ENCODE measurements at regions not wholly inside any gene's neighbourhood (a gene's known extent, or its start where the extent isn't known, plus 50 kb on each side); places are given as distances from the start of the nearest gene placed in this dataset.

DNA sequence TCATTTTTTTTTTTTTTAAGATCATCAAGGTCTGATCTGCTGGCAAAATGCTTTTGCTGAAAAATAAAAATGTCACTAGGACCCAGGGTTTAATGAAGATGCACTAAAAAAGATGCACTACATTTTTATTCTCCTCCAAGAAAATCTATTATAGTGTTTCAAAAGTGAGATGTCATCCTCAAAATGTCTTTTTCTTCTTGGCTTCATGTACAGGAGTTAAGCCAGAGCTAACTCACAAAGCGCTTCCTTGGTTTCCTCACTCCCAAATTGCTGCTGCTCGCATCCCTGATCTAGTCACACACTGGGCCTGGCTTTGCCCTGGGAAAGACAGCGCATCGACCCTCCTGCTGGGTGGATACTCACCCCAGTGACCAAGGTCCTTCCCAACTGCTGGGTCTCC, 113.4 kb upstream of the CCDC68 start:
- H3K4me3 ChIP-seq (ENCODE audit: low read depth, low read length), result no peak overlapping the region
- TF ChIP-seq, protein P1, sequence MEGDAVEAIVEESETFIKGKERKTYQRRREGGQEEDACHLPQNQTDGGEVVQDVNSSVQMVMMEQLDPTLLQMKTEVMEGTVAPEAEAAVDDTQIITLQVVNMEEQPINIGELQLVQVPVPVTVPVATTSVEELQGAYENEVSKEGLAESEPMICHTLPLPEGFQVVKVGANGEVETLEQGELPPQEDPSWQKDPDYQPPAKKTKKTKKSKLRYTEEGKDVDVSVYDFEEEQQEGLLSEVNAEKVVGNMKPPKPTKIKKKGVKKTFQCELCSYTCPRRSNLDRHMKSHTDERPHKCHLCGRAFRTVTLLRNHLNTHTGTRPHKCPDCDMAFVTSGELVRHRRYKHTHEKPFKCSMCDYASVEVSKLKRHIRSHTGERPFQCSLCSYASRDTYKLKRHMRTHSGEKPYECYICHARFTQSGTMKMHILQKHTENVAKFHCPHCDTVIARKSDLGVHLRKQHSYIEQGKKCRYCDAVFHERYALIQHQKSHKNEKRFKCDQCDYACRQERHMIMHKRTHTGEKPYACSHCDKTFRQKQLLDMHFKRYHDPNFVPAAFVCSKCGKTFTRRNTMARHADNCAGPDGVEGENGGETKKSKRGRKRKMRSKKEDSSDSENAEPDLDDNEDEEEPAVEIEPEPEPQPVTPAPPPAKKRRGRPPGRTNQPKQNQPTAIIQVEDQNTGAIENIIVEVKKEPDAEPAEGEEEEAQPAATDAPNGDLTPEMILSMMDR (IDR thresholded peaks at IDR 0.05; ENCODE audit: borderline replicate concordance, insufficient read depth, low read depth, low read length), result no peak

DNA sequence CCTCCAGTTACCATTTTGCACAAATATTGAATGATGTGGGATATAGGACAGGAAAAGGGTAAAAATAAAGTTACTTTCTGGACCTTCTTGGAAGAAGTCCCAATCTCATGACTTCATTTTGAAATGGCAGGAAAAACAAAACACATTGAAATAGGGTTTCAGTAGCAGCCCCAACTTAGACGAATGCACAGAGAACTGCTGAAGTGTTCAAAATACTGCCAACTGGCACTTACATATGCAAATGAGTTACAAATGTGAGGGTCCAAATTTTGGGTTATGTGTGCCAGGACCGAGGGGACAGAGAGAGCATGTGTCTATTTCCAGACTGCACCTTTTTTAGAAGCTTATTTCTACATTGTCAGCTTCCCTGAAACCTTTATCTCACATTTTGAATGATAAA, 112.9 kb upstream of the CCDC68 start:
- no peak overlapping the region for H3K4me3 ChIP-seq (ENCODE audit: low read depth, low read length)
- TF ChIP-seq, protein P1 (IDR thresholded peaks at IDR 0.05; ENCODE audit: borderline replicate concordance, insufficient read depth, low read depth, low read length), result no peak

DNA sequence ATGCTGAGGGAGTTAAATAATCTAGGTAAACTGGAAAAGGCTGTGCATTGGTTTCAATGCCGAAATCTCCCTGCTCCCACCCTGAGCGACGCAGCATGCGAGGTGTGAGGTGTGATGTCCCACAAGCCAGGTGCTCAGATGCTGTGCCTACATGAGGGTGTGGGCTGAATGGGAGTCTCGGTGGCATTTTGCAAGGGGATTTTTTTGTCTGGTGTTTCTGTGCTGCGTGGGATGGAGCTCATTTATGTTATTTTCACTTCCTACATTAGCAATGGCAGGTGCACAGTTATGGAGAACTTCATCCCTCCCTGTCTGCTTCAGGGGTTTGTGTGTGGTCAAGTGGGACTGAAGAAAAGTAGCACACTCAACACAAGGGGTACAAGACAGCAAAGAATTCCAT, 110.2 kb upstream of the CCDC68 start:
- no peak overlapping the region for H3K4me3 ChIP-seq (ENCODE audit: low read depth, low read length)
- TF ChIP-seq, protein P1 (IDR thresholded peaks at IDR 0.05; ENCODE audit: borderline replicate concordance, insufficient read depth, low read depth, low read length), result no peak

DNA sequence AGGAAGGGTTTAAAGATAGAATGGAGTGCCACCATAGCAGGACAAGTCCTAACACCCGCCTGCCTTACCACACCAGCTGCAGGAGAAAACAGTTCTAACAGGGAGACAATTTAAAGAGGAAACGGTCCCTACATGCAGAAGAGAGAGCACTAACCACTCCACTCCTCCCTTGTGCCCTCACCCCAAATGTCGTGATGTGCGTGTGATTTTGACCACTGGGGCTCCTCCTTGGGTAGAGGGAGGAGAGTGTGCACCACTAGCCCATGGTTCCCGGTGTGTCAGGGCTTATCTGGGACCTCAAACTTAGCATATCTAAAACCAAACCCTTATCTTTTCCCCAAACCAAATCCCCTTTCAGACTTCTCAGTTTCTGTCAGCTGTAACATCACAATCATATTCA, 105.5 kb upstream of the CCDC68 start:
- TF ChIP-seq, protein P1 (IDR thresholded peaks at IDR 0.05; ENCODE audit: borderline replicate concordance, insufficient read depth, low read depth, low read length), result no peak
- no peak overlapping the region for H3K4me3 ChIP-seq (ENCODE audit: low read depth, low read length)

DNA sequence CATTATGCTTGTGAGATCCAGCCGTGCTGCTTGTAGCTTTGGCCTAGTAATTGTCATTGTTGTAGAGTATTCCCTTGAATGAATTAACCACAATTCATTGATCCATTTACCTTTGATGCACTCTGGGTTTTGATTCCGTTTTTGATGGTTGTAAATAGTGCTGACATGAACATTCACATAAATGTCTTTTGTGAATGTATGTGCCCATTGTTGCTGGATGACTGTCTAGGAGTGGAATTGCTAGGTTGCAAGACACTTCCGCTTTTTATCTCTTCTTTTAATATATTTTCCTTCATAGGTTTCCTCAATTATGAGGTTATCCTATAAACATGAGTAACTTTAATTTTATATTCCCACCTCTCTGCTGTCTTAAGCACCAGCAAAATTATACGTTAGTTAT, 104.8 kb upstream of the CCDC68 start:
- no peak overlapping the region for H3K4me3 ChIP-seq (ENCODE audit: low read depth, low read length)
- TF ChIP-seq, protein P1 (IDR thresholded peaks at IDR 0.05; ENCODE audit: borderline replicate concordance, insufficient read depth, low read depth, low read length), result no peak

DNA sequence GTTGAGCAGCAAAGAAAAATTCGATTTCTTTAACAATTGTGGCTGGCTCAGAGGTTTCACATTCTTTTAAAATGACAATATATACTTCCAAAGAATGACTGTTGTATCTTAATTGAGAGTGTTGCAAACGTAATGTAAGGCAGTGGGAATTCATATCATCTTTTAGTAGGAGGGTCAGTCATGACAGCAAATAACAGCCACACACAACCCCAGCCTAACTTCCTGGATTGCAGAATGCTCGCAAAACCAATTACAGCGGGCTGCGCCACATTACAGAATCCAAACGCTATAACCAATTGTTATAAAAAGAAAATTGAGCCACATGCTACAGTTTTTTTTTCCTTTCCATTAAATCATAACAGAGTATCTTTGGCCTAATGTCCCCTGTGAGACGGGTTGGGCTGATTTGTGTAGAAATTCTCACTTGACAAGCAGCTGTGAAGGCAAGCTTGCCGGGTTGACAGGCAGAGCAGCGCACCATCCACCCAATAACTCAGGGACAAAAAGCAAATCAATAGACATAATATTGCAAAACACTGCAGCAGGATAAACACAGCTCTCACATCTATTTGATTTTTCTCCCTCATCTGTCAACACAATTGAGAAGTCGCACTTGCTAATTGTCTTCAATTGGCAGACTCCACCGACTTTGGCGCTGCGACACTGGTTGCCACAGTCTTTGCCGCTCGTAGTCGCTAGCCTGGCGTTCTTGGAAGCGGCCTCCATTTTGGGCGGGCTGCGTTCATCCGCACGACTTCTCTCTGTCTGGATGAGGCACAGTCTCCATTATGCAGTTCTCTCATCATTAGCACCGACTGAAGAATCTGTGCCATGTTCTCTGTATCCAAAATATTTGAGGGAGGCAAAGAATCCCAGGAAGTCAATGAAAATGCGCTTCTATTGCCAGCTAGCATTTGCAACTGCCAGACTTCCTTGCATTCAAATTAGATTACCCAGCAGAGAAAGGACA, 95.0 kb upstream of the CCDC68 start:
- TF ChIP-seq, protein P1 (IDR thresholded peaks at IDR 0.05; ENCODE audit: borderline replicate concordance, insufficient read depth, low read depth, low read length), result no peak
- no peak overlapping the region for H3K4me3 ChIP-seq (ENCODE audit: low read depth, low read length)

DNA sequence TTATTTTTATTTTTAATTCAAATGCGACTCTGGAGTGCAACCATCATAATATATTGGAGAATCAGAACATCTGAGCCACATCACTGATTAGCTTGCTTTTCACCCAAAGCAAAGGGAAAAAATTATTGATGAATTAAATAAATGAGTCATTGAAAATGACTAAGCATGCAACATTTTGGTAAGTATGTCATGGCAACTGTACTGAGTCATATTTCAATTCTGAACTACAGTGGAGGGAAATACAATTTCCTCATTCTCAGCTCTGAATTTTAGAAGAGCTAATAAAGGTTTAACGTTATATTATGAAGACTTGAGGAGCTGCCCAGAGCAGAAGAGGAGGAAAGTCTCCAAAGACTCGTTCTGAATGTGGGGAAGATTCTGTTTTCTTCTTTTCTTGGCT, 89.6 kb upstream of the CCDC68 start:
- TF ChIP-seq, protein P1 (IDR thresholded peaks at IDR 0.05; ENCODE audit: borderline replicate concordance, insufficient read depth, low read depth, low read length), result no peak
- H3K4me3 ChIP-seq (ENCODE audit: low read depth, low read length), result no peak overlapping the region

All from GM12875 (cell line).